H9 (cell line): ENCODE measurements at regions not wholly inside any gene's neighbourhood (a gene's known extent, or its start where the extent isn't known, plus 50 kb on each side); places are given as distances from the start of the nearest gene placed in this dataset.

Source experiments
- DNase-seq: peaks from one replicate; pipeline ENCODE4 v3.0.0-alpha.2; 2017
- H2AFZ ChIP-seq: one replicate; pipeline ENCODE4 v1.6.1; 2013; ENCODE audit warnings: mild to moderate bottlenecking, low read length, control low read depth, moderate library complexity
- H2AK5ac ChIP-seq: 2 replicates; pipeline ENCODE4 v1.6.1; 2013; ENCODE audit warnings: low read length, control low read depth, mixed read lengths; ENCODE audit not compliant: insufficient read length
- H2BK120ac ChIP-seq: one replicate; pipeline ENCODE4 v1.6.1; 2013; ENCODE audit warnings: low read depth, mild to moderate bottlenecking, low read length, control low read depth, inconsistent platforms; ENCODE audit not compliant: poor library complexity, severe bottlenecking
- H2BK12ac ChIP-seq: 2 replicates; pipeline ENCODE4 v1.6.1; 2013; ENCODE audit warnings: low read length, control low read depth, mixed read lengths, low read depth; ENCODE audit not compliant: insufficient read length
- H2BK15ac ChIP-seq: 2 replicates; pipeline ENCODE4 v1.6.1; 2013; ENCODE audit warnings: low read depth, low read length, control low read depth
- H2BK20ac ChIP-seq: one replicate; pipeline ENCODE4 v1.6.1; 2013; ENCODE audit warnings: low read depth, mild to moderate bottlenecking, low read length, control low read depth, inconsistent platforms; ENCODE audit not compliant: poor library complexity, severe bottlenecking
- H2BK5ac ChIP-seq: 2 replicates; pipeline ENCODE4 v1.6.1; 2013; ENCODE audit warnings: low read length, control low read depth, mixed read lengths; ENCODE audit not compliant: insufficient read length
- H3K14ac ChIP-seq: 2 replicates; pipeline ENCODE4 v1.6.1; 2013; ENCODE audit warnings: low read length, control low read depth; ENCODE audit not compliant: insufficient read depth
- H3K18ac ChIP-seq: 2 replicates; pipeline ENCODE4 v1.6.1; 2013; ENCODE audit warnings: low read depth, mild to moderate bottlenecking, mixed read lengths, low read length, control low read depth; ENCODE audit not compliant: insufficient read length
- H3K23ac ChIP-seq: 2 replicates; pipeline ENCODE4 v1.6.1; 2013; ENCODE audit warnings: low read length, control low read depth, mixed read lengths, low read depth; ENCODE audit not compliant: insufficient read length
- H3K23me2 ChIP-seq: 2 replicates; pipeline ENCODE4 v1.6.1; 2013; ENCODE audit warnings: low read depth, mild to moderate bottlenecking, mixed read lengths, low read length, control low read depth; ENCODE audit not compliant: insufficient read length, poor library complexity, severe bottlenecking
- H3K27ac ChIP-seq: 2 replicates; pipeline ENCODE4 v1.5.1; 2013; ENCODE audit warnings: low read length, control low read depth, mixed read lengths, low read depth; ENCODE audit not compliant: insufficient read length
- H3K27me3 ChIP-seq: 2 replicates; pipeline ENCODE4 v1.6.1; 2013; ENCODE audit warnings: low read length, control low read depth, inconsistent platforms; ENCODE audit not compliant: insufficient read depth
- H3K4ac ChIP-seq: 2 replicates; pipeline ENCODE4 v1.6.1; 2013; ENCODE audit warnings: low read depth, mild to moderate bottlenecking, control low read depth, inconsistent platforms, low read length, moderate library complexity
- H3K4me1 ChIP-seq: 2 replicates; pipeline ENCODE4 v1.6.1; 2013; ENCODE audit warnings: low read length, control low read depth, inconsistent platforms; ENCODE audit not compliant: insufficient read depth
- H3K4me2 ChIP-seq: 2 replicates; pipeline ENCODE4 v1.6.1; 2013; ENCODE audit warnings: low read length, control low read depth, mixed read lengths; ENCODE audit not compliant: insufficient read length, insufficient read depth
- H3K56ac ChIP-seq: 2 replicates; pipeline ENCODE4 v1.6.1; 2013; ENCODE audit warnings: low read depth, mild to moderate bottlenecking, mixed read lengths, low read length, control low read depth; ENCODE audit not compliant: insufficient read length
- H3K79me1 ChIP-seq: 2 replicates; pipeline ENCODE4 v1.6.1; 2013; ENCODE audit warnings: low read depth, mild to moderate bottlenecking, moderate library complexity, low read length, control low read depth, inconsistent platforms; ENCODE audit not compliant: insufficient read depth, poor library complexity, severe bottlenecking
- H3K79me2 ChIP-seq: 2 replicates; pipeline ENCODE4 v1.6.1; 2013; ENCODE audit warnings: low read length, control low read depth, inconsistent platforms; ENCODE audit not compliant: insufficient read depth
- H3K9ac ChIP-seq: 2 replicates; pipeline ENCODE4 v1.6.1; 2013; ENCODE audit warnings: low read length, control low read depth, mixed read lengths; ENCODE audit not compliant: insufficient read length; ENCODE audit errors: extremely low read depth
- H3K9me3 ChIP-seq: one replicate; pipeline ENCODE4 v1.6.1; 2013; ENCODE audit warnings: low read depth, low read length, inconsistent platforms; ENCODE audit not compliant: control insufficient read depth
- H3T11ph ChIP-seq: one replicate; pipeline ENCODE4 v1.6.1; 2013; ENCODE audit warnings: mild to moderate bottlenecking, low read length, control low read depth, inconsistent platforms
- H4K20me1 ChIP-seq: one replicate; pipeline ENCODE4 v1.6.1; 2013; ENCODE audit not compliant: control insufficient read depth, insufficient read length, insufficient read depth
- H4K5ac ChIP-seq: 2 replicates; pipeline ENCODE4 v1.6.1; 2013; ENCODE audit warnings: low read depth, mild to moderate bottlenecking, mixed read lengths, low read length, control low read depth; ENCODE audit not compliant: insufficient read length
- H4K8ac ChIP-seq: replicated peaks from 2 replicates; pipeline ENCODE4 v1.6.1; 2013; ENCODE audit warnings: low read length, control low read depth, mixed read lengths, low read depth; ENCODE audit not compliant: insufficient read length
- H4K91ac ChIP-seq: 2 replicates; pipeline ENCODE4 v1.6.1; 2013; ENCODE audit warnings: low read depth, mild to moderate bottlenecking, moderate library complexity, mixed read lengths, low read length, control low read depth; ENCODE audit not compliant: insufficient read length
- H3K27ac Mint-ChIP-seq, 3 experiments: 2 replicates in 2 of 3; 3 replicates in 1 of 3; pipeline ENCODE4 v1.8.0; 2020 to 2021; ENCODE audit warnings: mixed read lengths in 3 of 3, mild to moderate bottlenecking in 1 of 3, moderate library complexity in 1 of 3
- H3K27me3 Mint-ChIP-seq: 2 replicates; pipeline ENCODE4 v1.8.0; 2021; ENCODE audit warnings: low read depth, mild to moderate bottlenecking, moderate library complexity, mixed read lengths
- H3K36me3 Mint-ChIP-seq, 3 experiments: 2 replicates in 2 of 3; 3 replicates in 1 of 3; pipeline ENCODE4 v1.8.0; 2020 to 2021; ENCODE audit warnings: low read depth in 3 of 3, mixed read lengths in 3 of 3; ENCODE audit not compliant: insufficient read depth in 1 of 3
- H3K4me1 Mint-ChIP-seq, 2 experiments: 2 replicates each; pipeline ENCODE4 v1.8.0; 2020; ENCODE audit warnings: mixed read lengths in 2 of 2
- H3K4me3 Mint-ChIP-seq, 2 experiments: 2 replicates in 1 of 2; 3 replicates in 1 of 2; pipeline ENCODE4 v1.8.0; 2020 to 2021; ENCODE audit warnings: mild to moderate bottlenecking in 2 of 2, mixed read lengths in 2 of 2, moderate library complexity in 1 of 2
- H3K9me3 Mint-ChIP-seq, 2 experiments: 2 replicates in 1 of 2; 3 replicates in 1 of 2; pipeline ENCODE4 v1.8.0; 2020; ENCODE audit warnings: mild to moderate bottlenecking in 2 of 2, mixed read lengths in 2 of 2, moderate library complexity in 1 of 2
- WGBS: extraction: QIAGEN DNeasy Blood & Tissue Kit; methylation state at CpG from one replicate; pipeline ENCODE4 v1.1.7; 2013; ENCODE audit warnings: missing lambda C conversion rate, low lambda C conversion rate, mixed read lengths; ENCODE audit not compliant: insufficient read length; ENCODE audit errors: extremely low coverage; 5-methylcytosine and 5-hydroxymethylcytosine counted together
- TF ChIP-seq, protein P1 (sequence below): fragments of 200-600 bp; sonication (generic); conservative IDR thresholded peaks from 3 replicates; pipeline ENCODE4 v1.8.0; 2021; ENCODE audit warnings: antibody characterized with exemption, mild to moderate bottlenecking

DNA sequence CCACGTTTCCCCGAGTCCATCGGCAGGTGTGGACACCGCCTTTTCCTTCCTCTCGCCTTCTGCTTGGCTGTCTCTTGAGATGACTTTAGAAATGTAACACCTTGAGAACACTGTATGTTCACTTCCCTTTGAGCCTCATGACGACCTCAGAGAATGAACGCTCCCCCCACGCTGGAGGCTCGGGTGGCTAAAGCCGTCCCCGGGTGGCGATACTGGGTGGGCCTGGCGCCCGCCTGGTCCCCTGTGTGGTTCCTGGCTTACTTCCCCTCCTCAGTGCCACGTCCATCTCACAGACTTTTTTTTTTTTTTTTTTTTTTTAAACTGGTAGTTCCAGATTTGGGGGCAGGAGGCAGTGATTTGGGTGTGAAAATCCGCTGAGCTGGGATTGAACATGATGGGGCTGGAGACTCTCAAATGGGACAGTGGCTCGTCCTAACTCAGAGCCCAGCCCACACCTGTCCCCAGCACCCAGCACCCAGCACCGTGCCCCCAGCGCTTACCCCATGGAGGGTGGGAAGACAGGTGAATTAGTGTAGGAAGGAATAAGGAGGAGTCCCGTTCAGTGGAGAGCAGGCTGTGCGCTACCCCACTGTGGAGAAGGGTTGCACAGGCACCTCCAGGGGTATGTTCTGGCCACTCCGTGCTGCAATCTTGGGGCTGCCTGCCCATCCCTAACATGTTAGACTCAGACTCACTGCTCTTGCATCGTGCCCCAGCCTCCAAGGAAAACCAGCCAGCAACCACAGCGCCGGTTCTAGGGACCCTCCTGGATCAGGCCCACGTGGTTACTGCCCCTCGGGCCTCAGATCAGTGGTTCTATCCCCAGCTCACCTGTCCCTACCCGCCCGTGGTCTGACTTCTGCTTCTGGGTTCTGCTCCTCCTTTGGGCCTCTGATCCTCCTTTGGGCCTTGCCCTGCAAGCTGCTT, 174.0 kb downstream of the ASB1 start:
- no peaks in the 10 kb centered on the region for H4K20me1 ChIP-seq
- no peaks in the 10 kb centered on the region for H3K4me1 Mint-ChIP-seq
- no peak overlapping the region for H3K4me3 Mint-ChIP-seq
- TF ChIP-seq, protein P1, sequence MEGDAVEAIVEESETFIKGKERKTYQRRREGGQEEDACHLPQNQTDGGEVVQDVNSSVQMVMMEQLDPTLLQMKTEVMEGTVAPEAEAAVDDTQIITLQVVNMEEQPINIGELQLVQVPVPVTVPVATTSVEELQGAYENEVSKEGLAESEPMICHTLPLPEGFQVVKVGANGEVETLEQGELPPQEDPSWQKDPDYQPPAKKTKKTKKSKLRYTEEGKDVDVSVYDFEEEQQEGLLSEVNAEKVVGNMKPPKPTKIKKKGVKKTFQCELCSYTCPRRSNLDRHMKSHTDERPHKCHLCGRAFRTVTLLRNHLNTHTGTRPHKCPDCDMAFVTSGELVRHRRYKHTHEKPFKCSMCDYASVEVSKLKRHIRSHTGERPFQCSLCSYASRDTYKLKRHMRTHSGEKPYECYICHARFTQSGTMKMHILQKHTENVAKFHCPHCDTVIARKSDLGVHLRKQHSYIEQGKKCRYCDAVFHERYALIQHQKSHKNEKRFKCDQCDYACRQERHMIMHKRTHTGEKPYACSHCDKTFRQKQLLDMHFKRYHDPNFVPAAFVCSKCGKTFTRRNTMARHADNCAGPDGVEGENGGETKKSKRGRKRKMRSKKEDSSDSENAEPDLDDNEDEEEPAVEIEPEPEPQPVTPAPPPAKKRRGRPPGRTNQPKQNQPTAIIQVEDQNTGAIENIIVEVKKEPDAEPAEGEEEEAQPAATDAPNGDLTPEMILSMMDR, result no peak
- no peak overlapping the region for H3K23ac ChIP-seq
- H2AFZ ChIP-seq, result no peak overlapping the region
- no peak overlapping the region for H3K9ac ChIP-seq
- H2AK5ac ChIP-seq, result no peak overlapping the region
- H3K79me2 ChIP-seq, result no peaks in the 10 kb centered on the region
- no peak overlapping the region for H3T11ph ChIP-seq
- no peak overlapping the region for H3K18ac ChIP-seq
- no peak overlapping the region for H2BK20ac ChIP-seq
- DNase-seq, result no peak
- no peak overlapping the region for H3K56ac ChIP-seq
- peak overlapping the region; percentile 20 for H4K5ac ChIP-seq
- H3K27ac Mint-ChIP-seq, result peak overlapping the region in 1 of 3 experiments; percentile 82; a peak in 1 of 7 replicates
- H2BK15ac ChIP-seq, result no peak overlapping the region
- no peaks in the 10 kb centered on the region for H3K79me1 ChIP-seq
- no peak overlapping the region for H2BK12ac ChIP-seq
- no peak overlapping the region for H3K27ac ChIP-seq
- no peak overlapping the region for H3K14ac ChIP-seq
- H3K27me3 ChIP-seq, result no peaks in the 10 kb centered on the region
- no peaks in the 10 kb centered on the region; a peak in 1 of 7 replicates for H3K36me3 Mint-ChIP-seq
- H4K8ac ChIP-seq, result no peak overlapping the region
- no peak overlapping the region for H3K4me2 ChIP-seq
- peaks cover 10 to 12% of the 10 kb centered on the region in 2 experiments for H3K9me3 Mint-ChIP-seq
- H3K23me2 ChIP-seq, result no peaks in the 10 kb centered on the region
- H3K4me1 ChIP-seq, result no peaks in the 10 kb centered on the region
- no peak overlapping the region for H2BK5ac ChIP-seq
- no CpG with 5 or more reads among the region's 29 CpGs for WGBS
- H3K27me3 Mint-ChIP-seq, result peaks cover 4% of the 10 kb centered on the region
- no peaks in the 10 kb centered on the region for H3K9me3 ChIP-seq
- no peak overlapping the region for H4K91ac ChIP-seq
- no peak overlapping the region for H2BK120ac ChIP-seq
- H3K4ac ChIP-seq, result no peak overlapping the region
